NCI-H128 (cell line): ENCODE measurements at regions not wholly inside any gene's neighbourhood (a gene's known extent, or its start where the extent isn't known, plus 50 kb on each side); places are given as distances from the start of the nearest gene placed in this dataset.

ENCODE experiments used
- DNase-seq: peaks from one replicate; lab custom pipeline; 2025; ENCODE audit not compliant: unreplicated experiment; lab: John Stamatoyannopoulos, UW

GRCh38 chr9:105059252-105059651, 131.3 kb upstream of the ABCA1 start:
- no peak for DNase-seq

DNA sequence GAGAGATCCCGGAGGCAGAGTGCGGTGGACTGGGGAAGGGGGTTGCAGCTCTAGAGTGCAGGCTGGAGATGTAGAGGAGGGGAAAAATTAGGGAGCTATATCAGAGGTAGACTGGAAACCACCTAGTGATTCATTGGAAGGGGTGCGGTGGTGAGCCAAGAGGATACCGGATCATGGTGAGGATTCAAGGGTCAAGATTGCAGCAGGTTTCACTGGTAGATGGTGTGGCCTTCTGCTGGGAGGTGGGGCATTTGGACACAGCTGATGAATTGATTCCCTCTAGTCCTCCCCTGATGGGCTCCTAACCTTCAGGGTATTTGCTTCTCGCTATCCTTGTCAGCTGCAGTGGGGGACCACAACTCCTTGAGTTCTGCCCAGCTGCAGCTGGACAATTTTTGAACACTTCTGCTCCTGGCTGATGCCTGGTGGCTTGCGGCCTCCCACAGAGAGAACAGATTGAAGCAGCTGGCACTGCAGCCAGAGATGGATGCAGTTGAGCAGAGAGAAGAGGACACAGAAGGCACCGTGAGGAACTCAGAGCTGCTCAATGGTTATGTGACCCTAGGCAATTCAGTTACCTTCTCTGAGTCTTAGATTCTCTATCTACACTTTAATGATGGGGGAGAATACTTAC, 134.4 kb upstream of the ABCA1 start:
- no peak for DNase-seq

GRCh38 chr9:105064248-105065097, 136.5 kb upstream of the ABCA1 start:
- DNase-seq, result peak; percentile 42

- DNase-seq, result no peak
Observed at GRCh38 chr9:105065098-105066088, 137.4 kb upstream of the ABCA1 start.

DNA sequence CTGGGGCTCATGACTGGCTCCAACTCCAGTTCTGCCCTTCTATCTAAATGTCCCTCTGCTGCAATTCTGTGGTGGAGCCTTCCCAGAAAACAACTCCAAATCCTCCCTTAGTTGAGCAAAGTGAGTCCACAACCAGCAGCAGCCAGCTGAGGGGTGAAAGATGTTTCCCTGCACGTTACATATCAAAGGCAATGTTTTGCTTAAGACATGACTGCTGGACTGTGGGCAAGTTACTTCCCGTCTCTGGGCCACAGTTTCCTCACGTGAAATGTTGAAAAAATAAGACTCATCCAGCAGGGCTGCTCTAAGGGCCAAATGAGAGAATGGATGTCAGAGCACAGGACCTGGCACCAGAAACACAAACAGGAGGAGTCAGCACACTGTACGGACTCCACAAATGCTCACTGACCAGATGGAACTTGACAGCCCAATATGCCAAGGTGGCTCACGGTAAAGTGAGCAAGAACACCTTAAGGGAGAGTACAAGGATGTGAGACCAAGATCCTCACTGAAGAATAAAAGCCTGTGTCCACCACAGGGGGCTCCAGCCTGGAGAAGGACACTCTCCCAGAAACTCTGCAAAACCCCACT, 138.4 kb upstream of the ABCA1 start:
- no peak for DNase-seq

- no peak for DNase-seq
Observed at GRCh38 chr9:105067895-105068580, 140.1 kb upstream of the ABCA1 start.

GRCh38 chr9:105069285-105069684, 141.3 kb upstream of the ABCA1 start:
- no peak for DNase-seq

GRCh38 chr9:105069696-105070095, 141.7 kb upstream of the ABCA1 start:
- no peak for DNase-seq

DNA sequence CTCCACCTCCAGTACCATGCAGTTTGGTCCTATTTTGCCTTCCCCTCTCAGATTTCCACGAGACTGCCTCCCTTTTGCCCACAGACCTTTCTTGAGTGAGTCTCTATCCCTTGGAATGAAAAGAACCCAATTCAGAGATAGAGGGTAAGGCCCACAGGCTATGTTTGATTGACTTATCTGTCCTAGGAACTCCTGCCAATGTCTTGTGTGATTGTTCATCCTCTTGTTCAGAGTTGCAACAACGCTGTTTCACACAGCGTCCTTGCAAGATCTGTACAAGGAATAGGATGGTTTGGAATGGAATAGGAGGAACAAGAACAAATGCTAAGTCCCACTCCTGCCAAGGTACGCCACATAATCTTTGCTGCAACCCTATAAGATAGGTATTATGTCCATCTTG, 142.2 kb upstream of the ABCA1 start:
- DNase-seq, result no peak

GRCh38 chr9:105072476-105072875, 144.5 kb upstream of the ABCA1 start:
- no peak for DNase-seq

GRCh38 chr9:105073147-105073546, 145.2 kb upstream of the ABCA1 start:
- DNase-seq, result no peak

- no peak for DNase-seq
Observed at GRCh38 chr9:105074491-105074890, 146.5 kb upstream of the ABCA1 start.

DNA sequence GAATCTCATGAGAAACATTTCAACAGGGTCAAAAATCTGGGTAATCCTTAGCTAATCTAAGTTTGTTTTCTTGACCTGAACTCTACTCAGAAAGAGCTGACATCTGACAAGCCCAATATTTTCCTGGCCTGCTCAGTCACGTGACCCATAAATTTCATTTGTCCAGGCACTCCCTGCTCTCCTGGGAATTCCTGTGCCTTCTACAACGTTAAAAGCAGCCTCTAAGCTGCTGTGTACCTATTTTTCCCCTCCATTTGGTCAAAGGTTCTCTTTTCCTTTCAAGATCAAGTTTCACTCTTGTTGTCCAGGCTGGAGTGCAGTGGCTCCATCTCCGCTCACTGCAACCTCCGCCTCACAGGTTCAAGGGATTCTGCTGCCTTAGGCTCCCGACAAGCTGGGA, 148.8 kb upstream of the ABCA1 start:
- no peak for DNase-seq

DNA sequence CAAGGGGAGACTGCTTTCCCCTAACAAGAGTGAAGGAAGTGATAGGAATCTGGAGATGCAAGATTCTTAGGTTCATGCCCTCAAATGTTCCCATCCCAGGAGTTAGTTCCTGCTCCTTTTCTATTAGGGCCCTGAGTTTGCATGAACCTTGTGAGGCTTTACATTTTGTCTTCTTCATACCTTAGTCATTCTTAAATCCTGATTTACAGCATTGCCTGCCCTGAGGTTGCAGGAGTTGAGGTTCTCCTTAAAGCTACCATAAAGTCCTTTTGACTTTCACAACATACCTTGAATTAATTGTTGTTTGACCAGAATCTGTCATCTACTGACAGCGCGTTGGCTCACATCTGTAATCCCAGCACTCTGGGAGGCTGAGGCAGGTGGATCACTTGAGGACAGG, 151.5 kb upstream of the ABCA1 start:
- DNase-seq, result no peak

- DNase-seq, result no peak
Observed at GRCh38 chr9:105082843-105083242, 154.9 kb upstream of the ABCA1 start.

DNA sequence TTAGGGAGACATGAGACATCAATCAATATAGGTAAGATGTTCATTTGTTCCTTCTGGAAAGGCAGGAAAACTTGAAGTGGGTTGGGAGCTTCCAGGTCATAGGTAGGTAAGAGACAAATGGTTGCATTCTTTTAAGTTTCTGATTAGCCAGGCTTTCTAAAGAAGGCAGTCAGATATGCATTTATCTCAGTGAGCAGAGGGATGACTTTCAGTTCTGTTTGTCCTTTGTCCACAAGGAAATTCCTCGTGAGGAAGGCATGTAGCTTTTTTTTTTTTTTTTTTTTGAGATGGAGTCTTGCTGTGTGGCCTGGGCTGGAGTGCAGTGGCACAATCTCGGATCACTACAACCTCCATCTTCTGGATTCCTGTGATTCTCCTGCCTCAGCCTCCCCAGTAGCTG, 155.3 kb upstream of the ABCA1 start:
- no peak for DNase-seq

DNA sequence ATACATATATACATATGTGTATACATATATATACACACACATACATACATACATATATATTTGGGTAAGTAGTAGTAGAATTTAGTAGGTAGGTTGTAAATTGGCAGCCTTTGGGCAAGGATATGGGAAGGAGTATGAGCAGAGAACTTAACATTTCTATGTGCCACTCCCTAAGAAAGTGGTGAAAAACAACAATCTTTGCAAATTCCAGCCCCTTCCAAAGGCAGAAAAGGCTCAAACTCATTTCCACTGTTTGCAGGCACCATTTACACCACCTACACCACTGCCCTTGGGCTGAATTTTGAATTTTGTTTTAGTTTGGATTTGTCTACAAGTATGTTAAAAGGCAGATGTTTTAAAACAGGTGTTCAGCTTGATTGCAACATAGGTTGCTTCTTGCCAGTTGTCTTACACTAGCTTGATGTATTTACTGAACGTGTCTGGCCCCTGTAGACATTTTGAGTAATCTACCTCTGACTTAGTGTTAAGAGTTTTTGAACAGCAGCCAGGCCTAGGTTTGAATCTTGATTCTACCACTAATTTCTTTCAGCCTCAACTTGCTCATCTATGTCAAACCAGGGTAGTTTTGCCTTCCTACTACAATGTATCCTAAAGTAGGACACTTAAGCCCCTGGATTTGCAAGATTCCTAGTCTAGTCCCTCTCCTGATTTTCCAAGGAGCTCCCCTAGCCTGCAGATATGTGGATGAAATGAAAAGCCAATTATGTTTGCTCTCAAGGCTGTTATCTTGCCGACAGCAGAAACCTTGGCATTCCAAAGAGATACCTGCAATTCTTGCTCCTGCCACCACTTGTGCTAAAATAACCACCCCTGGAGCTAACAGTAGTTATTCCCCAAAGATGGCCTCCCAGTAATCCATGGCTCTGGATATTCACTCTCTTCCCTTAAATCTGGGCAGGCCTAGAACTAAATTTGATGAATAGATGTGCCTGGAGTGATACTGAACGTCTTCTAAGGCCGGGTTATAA, 156.2 kb upstream of the SLC44A1 start:
- DNase-seq, result no peak

DNA sequence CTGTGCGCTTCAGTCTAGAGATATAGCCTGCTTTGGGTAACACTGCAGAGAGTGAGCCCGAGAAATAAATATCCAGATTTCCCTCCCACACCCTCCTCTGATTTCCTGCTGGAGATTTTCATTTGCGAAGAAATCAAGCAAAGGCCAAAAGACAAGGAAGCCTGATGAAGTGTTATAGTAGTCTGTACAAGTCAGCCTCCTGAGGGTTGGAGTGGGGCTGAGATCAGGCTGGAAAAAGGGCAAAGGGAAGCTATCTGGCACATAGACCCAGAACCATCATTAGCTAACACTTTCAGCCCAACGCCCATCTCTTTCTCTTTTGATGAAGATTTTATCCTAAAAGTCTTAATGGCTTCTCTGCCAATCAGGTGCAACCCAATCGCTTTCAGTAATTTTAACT, 154.6 kb upstream of the SLC44A1 start:
- DNase-seq, result no peak

- no peak for DNase-seq
Observed at GRCh38 chr9:105091004-105091640, 153.3 kb upstream of the SLC44A1 start.
